K562 (cell line): ENCODE measurements at regions not wholly inside any gene's neighbourhood (a gene's known extent, or its start where the extent isn't known, plus 50 kb on each side); places are given as distances from the start of the nearest gene placed in this dataset.

Experiments used
- ATAC-seq: fragments of 200-7000 bp; cut with Tn5 transposase; 3 replicates; pipeline ENCODE4 v1.9.1; 2020; ENCODE audit warnings: moderate library complexity
- BruUV-seq: library from RNA; stranded (reverse); fragments of 400-500 nt; replicated peaks from 2 replicates; lab custom pipeline; 2021; lab: Mats Ljungman, UMichigan
- CTCF ChIA-PET: fragments of 300-600 bp; formaldehyde crosslinking; extraction: SDS; loops from one replicate; lab custom pipeline; 2021; ENCODE audit warnings: low intra/inter-chr PET ratio; lab: Yijun Ruan, JAX
- POLR2A ChIA-PET: fragments of 300-600, 350-650 bp; sonication (Branson Sonifier 250); formaldehyde crosslinking; extraction: SDS; loops from one replicate; lab custom pipeline; 2021; ENCODE audit warnings: antibody characterized with exemption, inconsistent platforms; lab: Yijun Ruan, JAX
- DNase-seq, 4 experiments: peaks; one replicate each; pipeline versions ENCODE4 v3.0.0 to v3.0.0-alpha.2; 2011 to 2018; ENCODE audit warnings: low spot score in 3 of 4, mixed read lengths in 3 of 4; ENCODE audit errors: extremely low read depth in 1 of 4
- FAIRE-seq: peaks from 2 replicates; lab custom pipeline; 2011; peaks lifted over from hg19 to GRCh38; lab: Jason Lieb, UNC
- H2AFZ ChIP-seq: 2 replicates; pipeline ENCODE4 v1.6.0; 2011; ENCODE audit warnings: low read depth, low read length, control low read depth, inconsistent platforms
- H3K27ac ChIP-seq: fragments of 200-600 bp; 3 replicates; pipeline ENCODE4 v1.8.0; 2011; ENCODE audit warnings: low read depth, mild to moderate bottlenecking, control low read depth, inconsistent platforms, low read length, moderate library complexity, mixed read lengths; ENCODE audit errors: extremely low read depth
- H3K27me3 ChIP-seq, 2 experiments: fragments of 300-600 bp in 1 of 2; 2 replicates in 1 of 2; 3 replicates in 1 of 2; pipeline versions ENCODE4 v1.6.0 to v1.8.0; 2011; ENCODE audit warnings: inconsistent platforms in 2 of 2, low read length in 2 of 2, mild to moderate bottlenecking in 1 of 2, mixed read lengths in 1 of 2, moderate library complexity in 1 of 2; ENCODE audit not compliant: control insufficient read depth in 2 of 2, insufficient read depth in 2 of 2
- H3K36me3 ChIP-seq: fragments of 300-600 bp; 3 replicates; pipeline ENCODE4 v1.8.0; 2011; ENCODE audit warnings: mild to moderate bottlenecking, low read length, inconsistent platforms; ENCODE audit not compliant: control insufficient read depth, insufficient read depth
- H3K4me1 ChIP-seq, 2 experiments: fragments of 200-600 bp in 1 of 2; replicated peaks in 1 of 2; 2 replicates in 1 of 2; 3 replicates in 1 of 2; pipeline versions ENCODE4 v1.5.1 to v1.8.0; 2011; ENCODE audit warnings: inconsistent platforms in 2 of 2, low read length in 2 of 2, mild to moderate bottlenecking in 1 of 2, mixed read lengths in 1 of 2, moderate library complexity in 1 of 2; ENCODE audit not compliant: control insufficient read depth in 2 of 2, insufficient read depth in 2 of 2
- H3K4me2 ChIP-seq: 2 replicates; pipeline ENCODE4 v1.6.1; 2011; ENCODE audit warnings: low read length, control low read depth, inconsistent platforms, mixed read lengths; ENCODE audit not compliant: insufficient read depth
- H3K4me3 ChIP-seq: fragments of 200-600 bp; sonication (generic), shearing (Covaris generic); 2 replicates; pipeline ENCODE4 v1.5.1; 2016; ENCODE audit warnings: control low read depth, inconsistent platforms
- H3K79me2 ChIP-seq: fragments of 200-600 bp; 3 replicates; pipeline ENCODE4 v1.8.0; 2011; ENCODE audit warnings: low read length, inconsistent platforms; ENCODE audit not compliant: control insufficient read depth, insufficient read depth
- H3K9ac ChIP-seq, 2 experiments: 2 replicates each; pipeline versions ENCODE4 v1.6.0 to v1.6.1; 2011; ENCODE audit warnings: low read depth in 2 of 2, low read length in 2 of 2, control low read depth in 1 of 2, inconsistent platforms in 1 of 2, mild to moderate bottlenecking in 1 of 2, mixed read lengths in 1 of 2; ENCODE audit not compliant: insufficient read depth in 1 of 2
- H3K9me1 ChIP-seq: one replicate; pipeline ENCODE4 v1.6.0; 2011; ENCODE audit warnings: inconsistent platforms, mild to moderate bottlenecking, low read length, moderate library complexity; ENCODE audit not compliant: control insufficient read depth, insufficient read depth
- H3K9me3 ChIP-seq: replicated peaks from 2 replicates; pipeline ENCODE4 v1.5.1; 2011; ENCODE audit warnings: low read depth, low read length, inconsistent platforms; ENCODE audit not compliant: control insufficient read depth, insufficient read depth
- H4K20me1 ChIP-seq: replicated peaks from 2 replicates; pipeline ENCODE4 v1.6.1; 2011; ENCODE audit warnings: low read length, inconsistent platforms, mixed read lengths; ENCODE audit not compliant: control insufficient read depth, insufficient read depth
- CAMTA2 ChIP-seq: fragments of 250-450 bp; sonication (Bioruptor Pico); conservative IDR thresholded peaks from 2 replicates; pipeline ENCODE4 v1.5.1; 2022
- CHD4 ChIP-seq: fragments of 200-600 bp; sonication (generic); IDR thresholded peaks from 3 replicates; pipeline ENCODE4 v1.6.1; 2012; ENCODE audit warnings: low read depth, mild to moderate bottlenecking, mixed read lengths, low read length, inconsistent platforms; ENCODE audit not compliant: insufficient read depth, insufficient replicate concordance, poor library complexity, severe bottlenecking
- CTBP1 ChIP-seq: fragments of 450-650 bp; IDR thresholded peaks from 2 replicates; pipeline ENCODE4 v1.6.1; 2016; ENCODE audit warnings: borderline replicate concordance
- EGR1 ChIP-seq: fragments of 450-650 bp; conservative IDR thresholded peaks from 2 replicates; pipeline ENCODE4 v1.6.1; 2017; ENCODE audit warnings: mild to moderate bottlenecking
- POLR2G ChIP-seq: fragments of 200-400 bp; formaldehyde crosslinking; IDR thresholded peaks from 2 replicates; pipeline ENCODE4 v1.6.1; 2017; ENCODE audit warnings: low read depth, mild to moderate bottlenecking, antibody characterized with exemption, low read length, moderate library complexity
- PURB ChIP-seq: sonication (generic); formaldehyde crosslinking; IDR thresholded peaks from 2 replicates; pipeline ENCODE4 v1.9.0; 2021; ENCODE audit warnings: low read depth, mild to moderate bottlenecking, missing genetic modification reagents
- RFX5 ChIP-seq: IDR thresholded peaks from 2 replicates; pipeline ENCODE4 v1.6.1; 2011; ENCODE audit warnings: low read depth, mild to moderate bottlenecking, improper control_type of control experiment, low read length
- ZNF124 ChIP-seq: sonication (generic); formaldehyde crosslinking; IDR thresholded peaks from 2 replicates; pipeline ENCODE4 v1.8.1; 2022; ENCODE audit warnings: missing genetic modification reagents
- ZNF3 ChIP-seq: fragments of 250-450 bp; sonication (Bioruptor Pico); IDR thresholded peaks from 2 replicates; pipeline ENCODE4 v1.5.0; 2021; ENCODE audit warnings: mild to moderate bottlenecking, moderate library complexity
- WGBS: fragments of 100-300 bp; shearing (Covaris generic); methylation state at CpG from one replicate; pipeline ENCODE4 v1.1.6; 2016; ENCODE audit warnings: low coverage, mixed read lengths; ENCODE audit not compliant: insufficient coverage; ENCODE audit errors: missing lambda C conversion rate; 5-methylcytosine and 5-hydroxymethylcytosine counted together
- in situ Hi-C: fragments of 300-500 bp; cut with MboI; formaldehyde crosslinking; loops from 4 replicates; pipeline ENCODE4 v1.15.0; 2018; ENCODE audit warnings: inconsistent platforms, mixed read lengths
- intact Hi-C: fragments of 100-400 bp; cut with micrococcal nuclease; formaldehyde crosslinking; loops from 2 replicates; pipeline ENCODE4 v1.14.2; 2022
- TF ChIP-seq, protein P1 (sequence below): fragments of 250-450 bp; sonication (Bioruptor Pico); IDR thresholded peaks from 2 replicates; pipeline ENCODE4 v1.8.0; 2021; ENCODE audit warnings: moderate library complexity, mild to moderate bottlenecking, inconsistent platforms
- TF ChIP-seq, protein P2 (sequence below): sonication (generic); formaldehyde crosslinking; IDR thresholded peaks from 2 replicates; pipeline ENCODE4 v1.8.0; 2022; ENCODE audit warnings: missing genetic modification reagents, mild to moderate bottlenecking, borderline replicate concordance

DNA sequence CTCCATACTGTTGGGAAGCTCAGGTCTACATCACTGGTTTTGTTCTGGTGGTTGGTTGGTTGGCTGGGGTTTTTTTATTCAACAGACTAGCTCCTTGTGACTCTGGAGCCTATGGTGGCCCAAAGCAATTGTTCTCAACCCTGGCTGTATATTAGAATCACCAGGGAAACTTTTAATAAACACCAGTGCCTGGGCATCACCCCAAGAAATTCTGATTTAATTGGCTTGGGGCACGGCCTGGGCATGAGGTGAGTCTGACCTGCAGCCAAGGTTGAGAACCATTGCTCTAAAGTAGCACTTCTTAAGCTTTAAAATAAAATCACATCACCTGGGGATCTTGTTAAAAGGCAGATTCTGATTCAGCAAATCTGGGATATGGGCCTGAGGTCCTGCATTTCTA lies 184.1 kb downstream of the C1D start:
- no peak for FAIRE-seq
- CTCF ChIA-PET, result no interaction called here
- BruUV-seq, result no TSS peak

More for the DNA sequence above, 184.1 kb downstream of the C1D start:
- no peaks in the 10 kb centered on the region; a peak in 1 of 5 replicates for H3K27me3 ChIP-seq
- no peak overlapping the region for H3K27ac ChIP-seq
- no peak overlapping the region for H2AFZ ChIP-seq
- no peak overlapping the region for H3K4me2 ChIP-seq
- DNase-seq, result no peak
- H3K36me3 ChIP-seq, result no peaks in the 10 kb centered on the region
- TF ChIP-seq ZNF124, result no peak
- TF ChIP-seq CTBP1, result no peak
- no peak for TF ChIP-seq CHD4
- TF ChIP-seq EGR1, result no peak
- TF ChIP-seq, protein P1, sequence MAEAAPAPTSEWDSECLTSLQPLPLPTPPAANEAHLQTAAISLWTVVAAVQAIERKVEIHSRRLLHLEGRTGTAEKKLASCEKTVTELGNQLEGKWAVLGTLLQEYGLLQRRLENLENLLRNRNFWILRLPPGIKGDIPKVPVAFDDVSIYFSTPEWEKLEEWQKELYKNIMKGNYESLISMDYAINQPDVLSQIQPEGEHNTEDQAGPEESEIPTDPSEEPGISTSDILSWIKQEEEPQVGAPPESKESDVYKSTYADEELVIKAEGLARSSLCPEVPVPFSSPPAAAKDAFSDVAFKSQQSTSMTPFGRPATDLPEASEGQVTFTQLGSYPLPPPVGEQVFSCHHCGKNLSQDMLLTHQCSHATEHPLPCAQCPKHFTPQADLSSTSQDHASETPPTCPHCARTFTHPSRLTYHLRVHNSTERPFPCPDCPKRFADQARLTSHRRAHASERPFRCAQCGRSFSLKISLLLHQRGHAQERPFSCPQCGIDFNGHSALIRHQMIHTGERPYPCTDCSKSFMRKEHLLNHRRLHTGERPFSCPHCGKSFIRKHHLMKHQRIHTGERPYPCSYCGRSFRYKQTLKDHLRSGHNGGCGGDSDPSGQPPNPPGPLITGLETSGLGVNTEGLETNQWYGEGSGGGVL (CRISPR knock-in tag), result no peak
- TF ChIP-seq, protein P2, sequence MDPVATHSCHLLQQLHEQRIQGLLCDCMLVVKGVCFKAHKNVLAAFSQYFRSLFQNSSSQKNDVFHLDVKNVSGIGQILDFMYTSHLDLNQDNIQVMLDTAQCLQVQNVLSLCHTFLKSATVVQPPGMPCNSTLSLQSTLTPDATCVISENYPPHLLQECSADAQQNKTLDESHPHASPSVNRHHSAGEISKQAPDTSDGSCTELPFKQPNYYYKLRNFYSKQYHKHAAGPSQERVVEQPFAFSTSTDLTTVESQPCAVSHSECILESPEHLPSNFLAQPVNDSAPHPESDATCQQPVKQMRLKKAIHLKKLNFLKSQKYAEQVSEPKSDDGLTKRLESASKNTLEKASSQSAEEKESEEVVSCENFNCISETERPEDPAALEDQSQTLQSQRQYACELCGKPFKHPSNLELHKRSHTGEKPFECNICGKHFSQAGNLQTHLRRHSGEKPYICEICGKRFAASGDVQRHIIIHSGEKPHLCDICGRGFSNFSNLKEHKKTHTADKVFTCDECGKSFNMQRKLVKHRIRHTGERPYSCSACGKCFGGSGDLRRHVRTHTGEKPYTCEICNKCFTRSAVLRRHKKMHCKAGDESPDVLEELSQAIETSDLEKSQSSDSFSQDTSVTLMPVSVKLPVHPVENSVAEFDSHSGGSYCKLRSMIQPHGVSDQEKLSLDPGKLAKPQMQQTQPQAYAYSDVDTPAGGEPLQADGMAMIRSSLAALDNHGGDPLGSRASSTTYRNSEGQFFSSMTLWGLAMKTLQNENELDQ (CRISPR knock-in tag), result no peak
- no peak for TF ChIP-seq PURB
- TF ChIP-seq CAMTA2, result no peak
- no peak for TF ChIP-seq ZNF3
- no peak for TF ChIP-seq RFX5
- TF ChIP-seq POLR2G, result no peak
- TF ChIP-seq, all 486 proteins: peak for 0
- in situ Hi-C loops, result no loop called here
- no peak overlapping the region for H3K9ac ChIP-seq
- H3K9me3 ChIP-seq, result no peaks in the 10 kb centered on the region
- H3K4me3 ChIP-seq, result no peak overlapping the region
- no peaks in the 10 kb centered on the region for H3K79me2 ChIP-seq
- H4K20me1 ChIP-seq, result no peaks in the 10 kb centered on the region
- ATAC-seq, result no peak
- H3K9me1 ChIP-seq, result no peaks in the 10 kb centered on the region
- WGBS, result 0% methylated on average over 1 of the region's 1 CpG
- no peaks in the 10 kb centered on the region for H3K4me1 ChIP-seq
- intact Hi-C loops, result no loop called here
- POLR2A ChIA-PET, result no interaction called here
